ENCODE measurements at regions not wholly inside any gene's neighbourhood (a gene's known extent, or its start where the extent isn't known, plus 50 kb on each side); places are given as distances from the start of the nearest gene placed in this dataset.

DNA sequence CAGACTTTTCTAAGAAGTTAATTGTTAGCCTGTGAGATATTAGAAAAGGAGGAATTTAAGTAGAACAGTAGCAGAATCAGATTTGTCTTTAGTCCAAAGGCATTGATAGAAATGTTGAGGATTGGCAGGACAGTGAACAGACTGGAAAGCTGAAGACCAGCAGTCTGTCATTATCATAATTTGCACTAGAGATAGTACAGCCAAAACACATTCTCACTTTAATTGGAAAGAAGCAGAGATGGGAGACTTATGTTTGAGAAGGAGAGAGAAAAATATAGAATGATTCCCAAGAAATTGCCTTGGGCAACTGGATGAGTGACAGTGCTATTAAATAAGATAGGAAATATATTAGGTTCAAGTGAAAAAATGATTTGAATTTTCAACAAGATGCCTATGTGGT, 755.5 kb downstream of the SLITRK5 start:
- TF ChIP-seq, protein P1, sequence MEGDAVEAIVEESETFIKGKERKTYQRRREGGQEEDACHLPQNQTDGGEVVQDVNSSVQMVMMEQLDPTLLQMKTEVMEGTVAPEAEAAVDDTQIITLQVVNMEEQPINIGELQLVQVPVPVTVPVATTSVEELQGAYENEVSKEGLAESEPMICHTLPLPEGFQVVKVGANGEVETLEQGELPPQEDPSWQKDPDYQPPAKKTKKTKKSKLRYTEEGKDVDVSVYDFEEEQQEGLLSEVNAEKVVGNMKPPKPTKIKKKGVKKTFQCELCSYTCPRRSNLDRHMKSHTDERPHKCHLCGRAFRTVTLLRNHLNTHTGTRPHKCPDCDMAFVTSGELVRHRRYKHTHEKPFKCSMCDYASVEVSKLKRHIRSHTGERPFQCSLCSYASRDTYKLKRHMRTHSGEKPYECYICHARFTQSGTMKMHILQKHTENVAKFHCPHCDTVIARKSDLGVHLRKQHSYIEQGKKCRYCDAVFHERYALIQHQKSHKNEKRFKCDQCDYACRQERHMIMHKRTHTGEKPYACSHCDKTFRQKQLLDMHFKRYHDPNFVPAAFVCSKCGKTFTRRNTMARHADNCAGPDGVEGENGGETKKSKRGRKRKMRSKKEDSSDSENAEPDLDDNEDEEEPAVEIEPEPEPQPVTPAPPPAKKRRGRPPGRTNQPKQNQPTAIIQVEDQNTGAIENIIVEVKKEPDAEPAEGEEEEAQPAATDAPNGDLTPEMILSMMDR (IDR thresholded peaks at IDR 0.05; ENCODE audit: low read depth, low read length, poor library complexity, severe bottlenecking): no peak
- TF ChIP-seq EZH2phosphoT487 (IDR thresholded peaks at IDR 0.05; ENCODE audit: borderline replicate concordance, low read length): no peak
